SK-N-SH (cell line): ENCODE measurements at regions not wholly inside any gene's neighbourhood (a gene's known extent, or its start where the extent isn't known, plus 50 kb on each side); places are given as distances from the start of the nearest gene placed in this dataset.

Experiments
- CTCF ChIA-PET: fragments of 300-600, 350-600 bp; formaldehyde crosslinking; extraction: SDS; loops from one replicate; lab custom pipeline; 2021; lab: Yijun Ruan, JAX
- POLR2A ChIA-PET: fragments of 350-600 bp; sonication (Branson Sonifier 250); formaldehyde crosslinking; extraction: SDS; loops from one replicate; lab custom pipeline; 2020; ENCODE audit warnings: antibody characterized with exemption, inconsistent platforms; lab: Yijun Ruan, JAX
- DNase-seq: peaks from one replicate; pipeline ENCODE4 v3.0.0; 2012
- H2AFZ ChIP-seq: fragments of 200-600 bp; sonication (generic); 2 replicates; pipeline ENCODE4 v1.8.1; 2016; ENCODE audit warnings: antibody characterized with exemption, mild to moderate bottlenecking, low read depth
- H3F3A ChIP-seq: fragments of 200-600 bp; sonication (generic); replicated peaks from 2 replicates; pipeline ENCODE3; 2016; ENCODE audit warnings: antibody characterized with exemption, mild to moderate bottlenecking; ENCODE audit not compliant: insufficient read depth
- H3K27ac ChIP-seq, 2 experiments: fragments of 200-500 bp in 1 of 2; fragments of 200-600 bp in 1 of 2; sonication (Bioruptor generic) in 1 of 2; sonication (generic), shearing (Covaris generic) in 1 of 2; 2 replicates each; pipeline versions ENCODE4 v1.5.1 to v1.6.1; 2014 to 2016; ENCODE audit warnings: low read depth in 2 of 2, inconsistent platforms in 1 of 2, low read length in 1 of 2, mild to moderate bottlenecking in 1 of 2, mixed read lengths in 1 of 2
- H3K27me3 ChIP-seq: fragments of 200-600 bp; sonication (generic), shearing (Covaris generic); 2 replicates; pipeline ENCODE4 v1.6.1; 2016; ENCODE audit warnings: mixed run types; ENCODE audit not compliant: insufficient read depth
- H3K36me3 ChIP-seq, 2 experiments: fragments of 200-500 bp in 1 of 2; fragments of 200-600 bp in 1 of 2; sonication (Bioruptor generic) in 1 of 2; sonication (generic) in 1 of 2; replicated peaks in 1 of 2; 2 replicates each; pipeline versions ENCODE3 to v1.5.1; 2014 to 2016; ENCODE audit warnings: low read length in 1 of 2, mild to moderate bottlenecking in 1 of 2; ENCODE audit not compliant: insufficient read depth in 2 of 2, control insufficient read depth in 1 of 2
- H3K4me1 ChIP-seq, 2 experiments: fragments of 200-500 bp in 1 of 2; fragments of 200-600 bp in 1 of 2; sonication (Bioruptor generic) in 1 of 2; sonication (generic), shearing (Covaris generic) in 1 of 2; 2 replicates each; pipeline versions ENCODE4 v1.5.1 to v1.6.1; 2014 to 2016; ENCODE audit warnings: low read depth in 1 of 2, low read length in 1 of 2, mixed run types in 1 of 2; ENCODE audit not compliant: insufficient read depth in 2 of 2, control insufficient read depth in 1 of 2
- H3K4me2 ChIP-seq: fragments of 200-600 bp; sonication (generic), shearing (Covaris generic); 2 replicates; pipeline ENCODE4 v1.6.1; 2017; ENCODE audit warnings: mixed run types
- H3K4me3 ChIP-seq, 2 experiments: fragments of 200-500 bp in 1 of 2; fragments of 200-600 bp in 1 of 2; sonication (Bioruptor generic) in 1 of 2; sonication (generic), shearing (Covaris generic) in 1 of 2; 2 replicates each; pipeline versions ENCODE4 v1.5.1 to v1.8.1; 2014 to 2016; ENCODE audit warnings: low read depth in 2 of 2, inconsistent platforms in 1 of 2, low read length in 1 of 2, mild to moderate bottlenecking in 1 of 2, mixed read lengths in 1 of 2, moderate library complexity in 1 of 2
- H3K79me2 ChIP-seq: fragments of 200-600 bp; sonication (generic); 2 replicates; pipeline ENCODE4 v1.8.1; 2017; ENCODE audit warnings: mild to moderate bottlenecking; ENCODE audit not compliant: insufficient read depth
- H3K9ac ChIP-seq: fragments of 200-600 bp; sonication (generic); 2 replicates; pipeline ENCODE4 v1.6.1; 2017; ENCODE audit warnings: mixed run types
- H3K9me2 ChIP-seq: fragments of 200-600 bp; sonication (generic); 2 replicates; pipeline ENCODE4 v1.6.1; 2017; ENCODE audit warnings: mixed run types
- H3K9me3 ChIP-seq: fragments of 200-600 bp; sonication (generic); 2 replicates; pipeline ENCODE4 v1.6.1; 2017; ENCODE audit warnings: mixed run types, mild to moderate bottlenecking, moderate library complexity
- H4K20me1 ChIP-seq: fragments of 200-600 bp; sonication (generic); 2 replicates; pipeline ENCODE4 v1.6.1; 2017; ENCODE audit warnings: mild to moderate bottlenecking, mixed run types; ENCODE audit not compliant: insufficient read depth
- CHD2 ChIP-seq: fragments of 150-350 bp; IDR thresholded peaks from 2 replicates; pipeline ENCODE4 v1.6.1; 2018; ENCODE audit warnings: low read length; ENCODE audit not compliant: partially characterized antibody
- EZH2phosphoT487 ChIP-seq: fragments of 200-600 bp; sonication (generic); IDR thresholded peaks from 2 replicates; pipeline ENCODE4 v1.6.1; 2017; ENCODE audit warnings: low read depth, mixed run types, mild to moderate bottlenecking, antibody characterized with exemption, moderate library complexity, borderline replicate concordance
- FOSL2 ChIP-seq: IDR thresholded peaks from 2 replicates; pipeline ENCODE4 v1.4.0; 2012; ENCODE audit warnings: low read depth, mild to moderate bottlenecking, moderate library complexity, borderline replicate concordance
- FOXM1 ChIP-seq: IDR thresholded peaks from 2 replicates; pipeline ENCODE4 v1.4.0; 2012; ENCODE audit warnings: low read depth, mild to moderate bottlenecking
- GABPA ChIP-seq: IDR thresholded peaks from 2 replicates; pipeline ENCODE4 v1.4.0; 2012; ENCODE audit warnings: low read depth, mild to moderate bottlenecking
- GATA2 ChIP-seq: sonication (generic); formaldehyde crosslinking; IDR thresholded peaks from 2 replicates; pipeline ENCODE4 v1.5.0; 2020; ENCODE audit warnings: mild to moderate bottlenecking, missing genetic modification reagents
- JUND ChIP-seq: IDR thresholded peaks from 2 replicates; pipeline ENCODE4 v1.4.0; 2012
- MAX ChIP-seq: IDR thresholded peaks from 2 replicates; pipeline ENCODE4 v1.4.0; 2012; ENCODE audit warnings: low read depth
- MEF2A ChIP-seq: IDR thresholded peaks from 2 replicates; pipeline ENCODE4 v1.4.0; 2012; ENCODE audit warnings: low read depth, borderline replicate concordance
- NRF1 ChIP-seq: IDR thresholded peaks from 2 replicates; pipeline ENCODE4 v1.6.1; 2012; ENCODE audit warnings: low read depth, mild to moderate bottlenecking, low read length
- POLR2AphosphoS5 ChIP-seq: IDR thresholded peaks from 2 replicates; pipeline ENCODE4 v1.6.1; 2012; ENCODE audit warnings: low read depth, low read length
- RAD21 ChIP-seq: IDR thresholded peaks from 2 replicates; pipeline ENCODE4 v1.6.1; 2012; ENCODE audit warnings: mild to moderate bottlenecking, low read length
- RCOR1 ChIP-seq: fragments of 150-350 bp; IDR thresholded peaks from 2 replicates; pipeline ENCODE4 v1.6.1; 2017; ENCODE audit warnings: antibody characterized with exemption, low read length
- RXRA ChIP-seq: IDR thresholded peaks from 2 replicates; pipeline ENCODE4 v1.4.0; 2012; ENCODE audit warnings: low read depth, mild to moderate bottlenecking, borderline replicate concordance
- SIN3A ChIP-seq: IDR thresholded peaks from 2 replicates; pipeline ENCODE4 v1.6.1; 2012; ENCODE audit warnings: low read depth, mild to moderate bottlenecking, low read length, moderate library complexity, borderline replicate concordance
- TAF1 ChIP-seq: IDR thresholded peaks from 2 replicates; pipeline ENCODE4 v1.6.1; 2012; ENCODE audit warnings: low read depth, mild to moderate bottlenecking, low read length, moderate library complexity, borderline replicate concordance
- YY1 ChIP-seq: IDR thresholded peaks from 2 replicates; pipeline ENCODE4 v1.4.0; 2012; ENCODE audit warnings: low read depth, mild to moderate bottlenecking
- WGBS: methylation state at CpG from one replicate; pipeline ENCODE4 v1.1.6; 2017; ENCODE audit warnings: low lambda C conversion rate; 5-methylcytosine and 5-hydroxymethylcytosine counted together
- TF ChIP-seq, protein P1 (sequence below): fragments of 150-350 bp; IDR thresholded peaks from 2 replicates; pipeline ENCODE4 v1.6.1; 2016; ENCODE audit warnings: mild to moderate bottlenecking, low read depth, low read length
- TF ChIP-seq, protein P2 (sequence below): IDR thresholded peaks from 2 replicates; pipeline ENCODE4; 2012
- TF ChIP-seq, protein P3 (sequence below): IDR thresholded peaks from 2 replicates; pipeline ENCODE4 v1.6.1; 2012; ENCODE audit warnings: mild to moderate bottlenecking, low read depth, low read length, moderate library complexity
- TF ChIP-seq, protein P4 (sequence below): IDR thresholded peaks from 2 replicates; pipeline ENCODE4 v1.4.0; 2012; ENCODE audit warnings: low read depth, borderline replicate concordance

GRCh38 chr7:18140943-18141342 is 113.3 kb upstream of the PRPS1L1 start:
- TF ChIP-seq MAX (no peak), FOXM1 (no peak), RXRA (no peak), TAF1 (no peak), RCOR1 (no peak), SIN3A (no peak), GABPA (no peak), RAD21 (no peak)
- TF ChIP-seq, protein P1, sequence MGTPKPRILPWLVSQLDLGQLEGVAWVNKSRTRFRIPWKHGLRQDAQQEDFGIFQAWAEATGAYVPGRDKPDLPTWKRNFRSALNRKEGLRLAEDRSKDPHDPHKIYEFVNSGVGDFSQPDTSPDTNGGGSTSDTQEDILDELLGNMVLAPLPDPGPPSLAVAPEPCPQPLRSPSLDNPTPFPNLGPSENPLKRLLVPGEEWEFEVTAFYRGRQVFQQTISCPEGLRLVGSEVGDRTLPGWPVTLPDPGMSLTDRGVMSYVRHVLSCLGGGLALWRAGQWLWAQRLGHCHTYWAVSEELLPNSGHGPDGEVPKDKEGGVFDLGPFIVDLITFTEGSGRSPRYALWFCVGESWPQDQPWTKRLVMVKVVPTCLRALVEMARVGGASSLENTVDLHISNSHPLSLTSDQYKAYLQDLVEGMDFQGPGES, result no peak
- Histone ChIP-seq H3K27ac (no peak overlapping the region), H3K4me3 (no peak overlapping the region), H4K20me1 (no peaks in the 10 kb centered on the region), H3K9me2 (no peaks in the 10 kb centered on the region), H3K27me3 (peaks cover 16% of the 10 kb centered on the region; the same call in 1 of the 2 replicates), H3K79me2 (no peaks in the 10 kb centered on the region), H3K9me3 (no peaks in the 10 kb centered on the region; the same call in 1 of the 2 replicates), H3K4me1 (no peaks in the 10 kb centered on the region), H3K9ac (no peak overlapping the region), H3F3A (no peaks in the 10 kb centered on the region), H2AFZ (no peak overlapping the region), H3K36me3 (no peaks in the 10 kb centered on the region), H3K4me2 (no peak overlapping the region)
- DNase-seq, result no peak
- CTCF ChIA-PET, result interaction anchor here (0.9 kb wide), 1 partner anchor 42 kb away, joined by 3 read pairs; no protein-coding TSS in a partner anchor
- POLR2A ChIA-PET, result no interaction called here

DNA sequence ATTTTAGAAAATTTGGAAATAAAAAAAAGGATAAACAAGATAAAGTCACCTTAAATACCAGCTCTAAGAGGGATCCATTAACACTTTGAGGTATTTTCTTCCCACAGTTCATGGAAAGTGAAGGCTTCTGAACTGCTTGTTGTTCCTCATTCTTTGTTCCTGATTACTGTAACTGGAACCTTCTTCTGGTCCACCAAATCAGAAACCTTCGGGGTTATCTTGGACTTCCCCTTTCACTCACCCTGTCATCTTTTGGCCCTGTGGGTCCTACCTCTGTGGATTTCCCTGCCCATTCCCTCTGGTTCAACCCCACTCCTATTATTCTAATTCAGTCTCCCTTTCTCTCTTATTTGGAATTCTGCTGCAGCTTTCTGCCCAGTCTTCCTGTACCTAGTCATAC is 116.5 kb upstream of the PRPS1L1 start:
- POLR2A ChIA-PET, result no interaction called here

More for the DNA sequence above, 116.5 kb upstream of the PRPS1L1 start:
- H3K27me3 ChIP-seq, result peaks cover 16% of the 10 kb centered on the region; the same call in 1 of the 2 replicates
- H3K9ac ChIP-seq, result no peak overlapping the region
- no peaks in the 10 kb centered on the region for H3K4me1 ChIP-seq
- H4K20me1 ChIP-seq, result no peaks in the 10 kb centered on the region
- H3F3A ChIP-seq, result no peaks in the 10 kb centered on the region
- CTCF ChIA-PET, result interaction anchor here (1.0 kb wide), 1 partner anchor 55 kb away, joined by 3 read pairs; no protein-coding TSS in a partner anchor
- no peak overlapping the region for H2AFZ ChIP-seq
- no peak for TF ChIP-seq FOXM1
- no peak for TF ChIP-seq CHD2
- no peak for TF ChIP-seq FOSL2
- no peak for TF ChIP-seq RCOR1
- no peak for TF ChIP-seq RAD21
- TF ChIP-seq EZH2phosphoT487, result no peak
- no peak for TF ChIP-seq POLR2AphosphoS5
- TF ChIP-seq, protein P1, result no peak
- TF ChIP-seq, protein P2, sequence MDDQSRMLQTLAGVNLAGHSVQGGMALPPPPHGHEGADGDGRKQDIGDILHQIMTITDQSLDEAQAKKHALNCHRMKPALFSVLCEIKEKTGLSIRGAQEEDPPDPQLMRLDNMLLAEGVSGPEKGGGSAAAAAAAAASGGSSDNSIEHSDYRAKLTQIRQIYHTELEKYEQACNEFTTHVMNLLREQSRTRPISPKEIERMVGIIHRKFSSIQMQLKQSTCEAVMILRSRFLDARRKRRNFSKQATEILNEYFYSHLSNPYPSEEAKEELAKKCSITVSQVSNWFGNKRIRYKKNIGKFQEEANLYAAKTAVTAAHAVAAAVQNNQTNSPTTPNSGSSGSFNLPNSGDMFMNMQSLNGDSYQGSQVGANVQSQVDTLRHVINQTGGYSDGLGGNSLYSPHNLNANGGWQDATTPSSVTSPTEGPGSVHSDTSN, result no peak
- no peak for TF ChIP-seq GATA2
- TF ChIP-seq NRF1, result no peak
- no peak for TF ChIP-seq MEF2A
- TF ChIP-seq, protein P3, sequence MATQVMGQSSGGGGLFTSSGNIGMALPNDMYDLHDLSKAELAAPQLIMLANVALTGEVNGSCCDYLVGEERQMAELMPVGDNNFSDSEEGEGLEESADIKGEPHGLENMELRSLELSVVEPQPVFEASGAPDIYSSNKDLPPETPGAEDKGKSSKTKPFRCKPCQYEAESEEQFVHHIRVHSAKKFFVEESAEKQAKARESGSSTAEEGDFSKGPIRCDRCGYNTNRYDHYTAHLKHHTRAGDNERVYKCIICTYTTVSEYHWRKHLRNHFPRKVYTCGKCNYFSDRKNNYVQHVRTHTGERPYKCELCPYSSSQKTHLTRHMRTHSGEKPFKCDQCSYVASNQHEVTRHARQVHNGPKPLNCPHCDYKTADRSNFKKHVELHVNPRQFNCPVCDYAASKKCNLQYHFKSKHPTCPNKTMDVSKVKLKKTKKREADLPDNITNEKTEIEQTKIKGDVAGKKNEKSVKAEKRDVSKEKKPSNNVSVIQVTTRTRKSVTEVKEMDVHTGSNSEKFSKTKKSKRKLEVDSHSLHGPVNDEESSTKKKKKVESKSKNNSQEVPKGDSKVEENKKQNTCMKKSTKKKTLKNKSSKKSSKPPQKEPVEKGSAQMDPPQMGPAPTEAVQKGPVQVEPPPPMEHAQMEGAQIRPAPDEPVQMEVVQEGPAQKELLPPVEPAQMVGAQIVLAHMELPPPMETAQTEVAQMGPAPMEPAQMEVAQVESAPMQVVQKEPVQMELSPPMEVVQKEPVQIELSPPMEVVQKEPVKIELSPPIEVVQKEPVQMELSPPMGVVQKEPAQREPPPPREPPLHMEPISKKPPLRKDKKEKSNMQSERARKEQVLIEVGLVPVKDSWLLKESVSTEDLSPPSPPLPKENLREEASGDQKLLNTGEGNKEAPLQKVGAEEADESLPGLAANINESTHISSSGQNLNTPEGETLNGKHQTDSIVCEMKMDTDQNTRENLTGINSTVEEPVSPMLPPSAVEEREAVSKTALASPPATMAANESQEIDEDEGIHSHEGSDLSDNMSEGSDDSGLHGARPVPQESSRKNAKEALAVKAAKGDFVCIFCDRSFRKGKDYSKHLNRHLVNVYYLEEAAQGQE, result no peak
- TF ChIP-seq, protein P4, sequence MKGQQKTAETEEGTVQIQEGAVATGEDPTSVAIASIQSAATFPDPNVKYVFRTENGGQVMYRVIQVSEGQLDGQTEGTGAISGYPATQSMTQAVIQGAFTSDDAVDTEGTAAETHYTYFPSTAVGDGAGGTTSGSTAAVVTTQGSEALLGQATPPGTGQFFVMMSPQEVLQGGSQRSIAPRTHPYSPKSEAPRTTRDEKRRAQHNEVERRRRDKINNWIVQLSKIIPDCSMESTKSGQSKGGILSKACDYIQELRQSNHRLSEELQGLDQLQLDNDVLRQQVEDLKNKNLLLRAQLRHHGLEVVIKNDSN, result no peak
- TF ChIP-seq YY1, result no peak
- TF ChIP-seq JUND, result no peak
- TF ChIP-seq, all 33 proteins: peak for 0
- no peaks in the 10 kb centered on the region; the same call in 1 of the 2 replicates for H3K9me3 ChIP-seq
- no peak overlapping the region for H3K4me3 ChIP-seq
- H3K9me2 ChIP-seq, result no peaks in the 10 kb centered on the region
- no peak for DNase-seq
- no peaks in the 10 kb centered on the region for H3K79me2 ChIP-seq
- H3K4me2 ChIP-seq, result no peak overlapping the region
- H3K36me3 ChIP-seq, result no peaks in the 10 kb centered on the region
- WGBS, result 3% methylated on average over 1 of the region's 1 CpG
- no peak overlapping the region for H3K27ac ChIP-seq
